ENCODE measurements at regions not wholly inside any gene's neighbourhood (a gene's known extent, or its start where the extent isn't known, plus 50 kb on each side); places are given as distances from the start of the nearest gene placed in this dataset.
A peak's percentile ranks its signal among the peaks of the same experiment; 100 is the strongest.

- H4K20me1 ChIP-seq, result no peaks in the 10 kb centered on the region
- H3K27ac ChIP-seq, result no peak overlapping the region
- no peak overlapping the region for H3K9ac ChIP-seq
- no peaks in the 10 kb centered on the region for H3K4me1 ChIP-seq
- no peak overlapping the region for H3K4me2 ChIP-seq
- H3K4me3 ChIP-seq, result no peak overlapping the region
- peaks cover 9 to 45% (median 37%) of the 10 kb centered on the region in 11 experiments; a peak in 15 of 22 replicates for H3K9me3 ChIP-seq (replicated peaks in 1 of 11)
- peaks cover 0 to 27% (median 4%) of the 10 kb centered on the region in 11 experiments; a peak in 5 of 22 replicates for H3K36me3 ChIP-seq
- TF ChIP-seq Cebpa-rat (IDR thresholded peaks at IDR 0.05), result no peak
- no peaks in the 10 kb centered on the region for H3K27me3 ChIP-seq
These were observed 107.9 kb downstream of the IRS2 start for GRCh38 chr13:109678459-109678858.

GRCh38 chr13:109677206-109677605, 109.2 kb downstream of the IRS2 start:
- Histone ChIP-seq H3K27ac (no peak overlapping the region), H3K27me3 (no peaks in the 10 kb centered on the region), H3K9ac (no peak overlapping the region), H3K4me3 (no peak overlapping the region), H3K4me1 (peaks cover 0 to 3% (median 0%) of the 10 kb centered on the region in 10 experiments; a peak in 2 of 20 replicates), H3K36me3 (peaks cover 0 to 27% (median under 1%) of the 10 kb centered on the region in 11 experiments; a peak in 5 of 22 replicates), H3K9me3 (replicated peaks in 1 of 11) (peaks cover 9 to 48% (median 38%) of the 10 kb centered on the region in 11 experiments; a peak in 15 of 22 replicates), H3K4me2 (no peak overlapping the region), H4K20me1 (no peaks in the 10 kb centered on the region)
- TF ChIP-seq Cebpa-rat (IDR thresholded peaks at IDR 0.05), result no peak

- H4K20me1 ChIP-seq, result no peaks in the 10 kb centered on the region
- no peaks in the 10 kb centered on the region for H3K27me3 ChIP-seq
- H3K9ac ChIP-seq, result no peak overlapping the region
- H3K4me3 ChIP-seq, result no peak overlapping the region
- peaks cover 3 to 28% (median 18%) of the 10 kb centered on the region in 10 experiments; a peak in 17 of 20 replicates for H3K4me1 ChIP-seq
- H3K27ac ChIP-seq, result no peak overlapping the region
- H3K4me2 ChIP-seq, result no peak overlapping the region
- TF ChIP-seq Cebpa-rat (IDR thresholded peaks at IDR 0.05), result no peak
- peaks cover 0 to 30% (median 0%) of the 10 kb centered on the region in 11 experiments; a peak in 5 of 22 replicates for H3K36me3 ChIP-seq
- peaks cover 6 to 53% (median 35%) of the 10 kb centered on the region in 11 experiments; a peak in 17 of 22 replicates for H3K9me3 ChIP-seq (replicated peaks in 1 of 11)
These were observed 112.9 kb downstream of the IRS2 start for GRCh38 chr13:109673477-109673876.

GRCh38 chr13:109672545-109672944, 113.8 kb downstream of the IRS2 start:
- TF ChIP-seq Cebpa-rat (IDR thresholded peaks at IDR 0.05), result no peak
- Histone ChIP-seq H3K4me2 (no peak overlapping the region; a peak in 1 of 22 replicates), H3K27ac (peak overlapping the region in 2 of 11 experiments; percentile 21 to 35; a peak in 3 of 22 replicates), H3K9ac (no peak overlapping the region), H4K20me1 (no peaks in the 10 kb centered on the region), H3K4me3 (no peak overlapping the region), H3K27me3 (no peaks in the 10 kb centered on the region), H3K9me3 (replicated peaks in 1 of 11) (peaks cover 0 to 47% (median 27%) of the 10 kb centered on the region in 11 experiments; a peak in 15 of 22 replicates), H3K36me3 (peaks cover 0 to 26% (median 0%) of the 10 kb centered on the region in 11 experiments; a peak in 5 of 22 replicates), H3K4me1 (peaks cover 10 to 37% (median 27%) of the 10 kb centered on the region in 10 experiments)

GRCh38 chr13:109671919-109672318, 114.5 kb downstream of the IRS2 start:
- Histone ChIP-seq H3K9ac (no peak overlapping the region), H3K9me3 (replicated peaks in 1 of 11) (peaks cover 0 to 41% (median 24%) of the 10 kb centered on the region in 11 experiments; a peak in 14 of 22 replicates), H3K4me1 (peaks cover 15 to 43% (median 33%) of the 10 kb centered on the region in 10 experiments), H4K20me1 (no peaks in the 10 kb centered on the region), H3K36me3 (peaks cover 0 to 26% (median 0%) of the 10 kb centered on the region in 11 experiments; a peak in 5 of 22 replicates), H3K4me3 (no peak overlapping the region), H3K27me3 (no peaks in the 10 kb centered on the region), H3K4me2 (peak overlapping the region in 3 of 11 experiments; percentile 1 to 38 (median 18); a peak in 4 of 22 replicates), H3K27ac (peak overlapping the region in 2 of 11 experiments; percentile 21 to 35; a peak in 3 of 22 replicates)
- TF ChIP-seq Cebpa-rat (IDR thresholded peaks at IDR 0.05), result no peak

GRCh38 chr13:109670776-109671175, 115.6 kb downstream of the IRS2 start:
- no peak for TF ChIP-seq Cebpa-rat (IDR thresholded peaks at IDR 0.05)
- Histone ChIP-seq H3K27me3 (no peaks in the 10 kb centered on the region), H3K4me2 (no peak overlapping the region), H3K9me3 (replicated peaks in 1 of 11) (peaks cover 0 to 32% (median 17%) of the 10 kb centered on the region in 11 experiments; a peak in 14 of 22 replicates), H3K27ac (no peak overlapping the region), H3K4me1 (peaks cover 15 to 50% (median 39%) of the 10 kb centered on the region in 10 experiments), H3K4me3 (no peak overlapping the region), H3K9ac (no peak overlapping the region), H4K20me1 (no peaks in the 10 kb centered on the region), H3K36me3 (peaks cover 0 to 26% (median 0%) of the 10 kb centered on the region in 11 experiments; a peak in 5 of 22 replicates)

GRCh38 chr13:109669956-109670355, 116.4 kb downstream of the IRS2 start:
- H3K27ac ChIP-seq, result peak overlapping the region in 4 of 11 experiments; percentile 1 to 74 (median 46); a peak in 5 of 22 replicates
- H3K4me1 ChIP-seq, result peaks cover 15 to 52% (median 39%) of the 10 kb centered on the region in 10 experiments

GRCh38 chr13:109669234-109669612, 117.2 kb downstream of the IRS2 start:
- no peak for TF ChIP-seq Cebpa-rat (IDR thresholded peaks at IDR 0.05)
- Histone ChIP-seq H3K27me3 (no peaks in the 10 kb centered on the region), H4K20me1 (no peaks in the 10 kb centered on the region), H3K36me3 (peaks cover 0 to 23% (median 0%) of the 10 kb centered on the region in 11 experiments; a peak in 5 of 22 replicates), H3K9ac (peak overlapping the region in 3 of 11 experiments; percentile 1 to 40 (median 36); a peak in 3 of 22 replicates), H3K4me1 (peaks cover 15 to 52% (median 39%) of the 10 kb centered on the region in 10 experiments), H3K4me2 (peak overlapping the region in 9 of 11 experiments; percentile 64 to 88 (median 73); a peak in 17 of 22 replicates), H3K4me3 (no peak overlapping the region), H3K27ac (peak overlapping the region in 9 of 11 experiments; percentile 38 to 77 (median 72); a peak in 14 of 22 replicates), H3K9me3 (replicated peaks in 1 of 11) (peaks cover 5 to 30% (median 9%) of the 10 kb centered on the region in 11 experiments; a peak in 13 of 22 replicates)

More at GRCh38 chr13:109669956-109670355, 116.4 kb downstream of the IRS2 start:
- Histone ChIP-seq H3K27me3 (no peaks in the 10 kb centered on the region), H3K9ac (peak overlapping the region in 1 of 11 experiments; percentile 45; a peak in 1 of 22 replicates), H3K4me3 (no peak overlapping the region), H3K9me3 (replicated peaks in 1 of 11) (peaks cover 1 to 30% (median 12%) of the 10 kb centered on the region in 11 experiments; a peak in 13 of 22 replicates), H3K36me3 (peaks cover 0 to 26% (median 0%) of the 10 kb centered on the region in 11 experiments; a peak in 5 of 22 replicates), H3K4me2 (peak overlapping the region in 9 of 11 experiments; percentile 15 to 70 (median 39); a peak in 13 of 22 replicates), H4K20me1 (no peaks in the 10 kb centered on the region)
- no peak for TF ChIP-seq Cebpa-rat (IDR thresholded peaks at IDR 0.05)

Measured in BLaER1 treated with 17β-estradiol and CSF1 and Interleukin-3, amounts not matched to agents 10 nM and 100 nM (cell line).